Activated CD8-positive, alpha-beta memory T cell treated with anti-CD3 and anti-CD28 coated beads, Interleukin-2, amount 50 U/mL, for 48 hours (primary cell): ENCODE measurements at regions not wholly inside any gene's neighbourhood (a gene's known extent, or its start where the extent isn't known, plus 50 kb on each side); places are given as distances from the start of the nearest gene placed in this dataset.

Source experiments
- DNase-seq: peaks from one replicate; pipeline ENCODE4 v3.0.0-alpha.2; 2020

GRCh38 chr18:46414863-46415262, 242.2 kb downstream of the LOXHD1 start:
- no peak for DNase-seq

DNA sequence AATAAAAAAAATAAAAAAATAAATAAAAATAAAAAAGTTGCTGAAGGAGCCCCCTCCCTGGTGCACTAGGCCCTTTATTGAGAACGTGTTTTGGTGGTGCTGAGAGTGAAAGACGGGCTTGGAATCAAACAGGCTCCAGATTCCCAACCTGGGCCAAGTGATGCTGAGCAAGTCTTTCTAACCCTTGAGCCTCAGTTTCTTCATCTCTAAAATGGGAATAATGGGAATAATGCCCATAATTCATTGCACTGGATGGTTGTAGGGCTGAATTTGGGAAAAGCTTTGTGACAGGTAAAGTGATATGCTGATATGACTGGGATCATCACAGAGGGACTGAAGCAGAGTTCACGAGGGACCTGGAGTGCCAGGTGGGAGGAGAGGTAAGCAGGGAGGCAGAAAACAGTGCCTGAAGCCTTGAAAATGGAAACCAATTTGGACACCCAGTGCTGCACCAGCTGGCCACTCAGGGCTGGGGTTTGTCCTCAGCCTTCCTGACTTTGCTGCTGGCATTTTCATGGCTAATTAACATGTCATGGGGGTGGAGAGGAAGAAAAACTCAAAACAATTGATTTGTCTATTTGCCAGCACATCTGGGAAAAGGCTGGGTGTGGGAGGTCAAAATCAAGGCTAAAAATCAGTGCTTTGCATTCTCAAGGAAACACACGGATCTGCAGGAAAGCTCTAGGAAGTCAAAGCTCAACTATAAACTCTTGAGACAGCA, 241.3 kb downstream of the LOXHD1 start:
- DNase-seq: no peak

GRCh38 chr18:46416706-46417638, 240.0 kb downstream of the LOXHD1 start:
- DNase-seq: no peak

DNA sequence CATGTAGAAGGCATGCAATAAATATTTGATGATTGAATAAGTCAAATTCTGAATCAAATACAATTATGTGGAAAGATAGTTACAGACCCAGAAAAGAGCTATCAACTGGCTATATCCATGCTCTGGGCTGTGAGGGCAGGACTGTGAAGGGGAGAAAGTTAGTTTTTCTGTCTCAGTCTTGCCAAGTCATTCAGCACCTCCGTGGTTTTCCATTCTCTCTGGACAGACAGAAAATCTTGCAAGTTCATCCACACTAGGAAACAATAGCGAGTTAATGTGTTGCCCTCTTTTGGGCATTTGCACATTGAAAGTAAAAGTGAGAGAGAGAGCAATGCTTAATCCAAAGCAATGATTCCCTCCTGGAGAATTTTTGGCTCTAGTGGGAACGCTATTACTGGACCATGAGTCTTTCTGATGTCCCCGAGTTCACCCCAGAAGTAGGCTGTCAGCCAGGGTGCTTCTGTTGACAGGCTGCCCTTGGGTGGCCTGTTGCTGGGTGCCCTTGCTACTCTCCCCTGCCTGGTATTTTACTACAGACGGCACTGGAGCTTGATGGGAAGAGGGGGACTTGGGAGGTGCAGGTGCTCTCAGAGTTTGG, 238.3 kb downstream of the LOXHD1 start:
- no peak for DNase-seq

DNA sequence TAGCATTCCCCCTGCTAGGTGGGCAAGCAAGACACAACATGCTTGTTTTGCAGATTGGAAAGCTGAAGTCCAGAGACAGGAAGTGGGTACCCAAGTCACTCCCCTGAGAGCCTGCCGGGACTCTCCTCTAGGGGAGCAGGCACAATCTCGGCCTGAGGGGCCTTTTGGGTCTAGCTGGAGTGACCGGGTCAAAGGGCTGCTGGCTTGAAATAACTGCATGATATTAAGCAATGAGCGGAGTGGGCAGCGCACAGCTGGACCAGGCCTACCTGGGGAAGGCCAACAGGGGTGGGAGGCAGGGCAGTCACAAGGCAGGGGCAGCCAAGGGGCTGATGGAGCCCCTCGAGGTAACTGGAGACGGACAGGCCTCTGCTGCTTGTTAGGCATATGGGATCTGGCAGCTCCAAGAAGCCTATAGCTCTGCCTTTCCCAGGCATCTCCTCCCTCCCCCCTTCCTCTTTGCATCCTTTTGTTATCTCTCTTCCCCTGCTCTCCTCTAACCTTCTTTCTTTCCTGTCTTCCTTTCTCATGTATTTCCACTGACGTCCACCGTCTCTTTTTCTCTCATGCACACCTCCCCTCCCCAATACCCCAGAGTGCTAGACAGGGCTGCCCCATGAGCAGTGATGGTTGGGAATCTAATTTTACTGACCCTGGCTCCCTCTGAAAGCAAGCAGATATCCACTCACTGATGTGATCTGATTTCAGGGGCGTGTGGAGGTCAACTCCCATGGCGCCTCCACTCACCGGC, 237.5 kb downstream of the LOXHD1 start:
- DNase-seq: no peak

DNA sequence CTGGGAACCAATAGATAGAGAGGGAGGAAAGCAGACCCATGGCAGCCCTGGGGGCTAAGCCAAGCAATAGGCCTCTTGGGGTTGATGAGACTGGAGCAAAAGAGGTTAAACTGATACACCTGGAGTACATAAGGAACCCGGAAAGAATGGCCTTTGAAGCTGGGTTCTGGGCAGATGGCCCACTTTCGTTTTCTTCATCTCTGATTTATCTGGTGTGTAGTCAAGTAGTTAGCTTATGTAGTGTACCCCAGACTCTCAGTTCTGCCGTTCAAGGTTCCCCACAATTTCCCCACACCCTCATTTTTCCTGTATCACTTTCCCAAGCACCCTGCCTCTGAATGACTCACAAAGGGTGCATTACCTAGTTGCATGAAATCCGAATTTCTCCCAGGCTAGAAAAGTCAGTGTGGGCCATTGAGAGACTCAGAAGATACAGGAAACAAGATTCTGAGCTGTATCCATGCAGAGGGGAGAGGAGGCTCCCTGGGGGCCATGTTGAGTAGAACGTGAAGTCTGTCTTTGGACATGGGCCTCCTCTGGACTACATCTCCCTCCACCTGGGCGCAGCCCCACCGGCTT, 235.0 kb downstream of the LOXHD1 start:
- peak; percentile 36 for DNase-seq

DNA sequence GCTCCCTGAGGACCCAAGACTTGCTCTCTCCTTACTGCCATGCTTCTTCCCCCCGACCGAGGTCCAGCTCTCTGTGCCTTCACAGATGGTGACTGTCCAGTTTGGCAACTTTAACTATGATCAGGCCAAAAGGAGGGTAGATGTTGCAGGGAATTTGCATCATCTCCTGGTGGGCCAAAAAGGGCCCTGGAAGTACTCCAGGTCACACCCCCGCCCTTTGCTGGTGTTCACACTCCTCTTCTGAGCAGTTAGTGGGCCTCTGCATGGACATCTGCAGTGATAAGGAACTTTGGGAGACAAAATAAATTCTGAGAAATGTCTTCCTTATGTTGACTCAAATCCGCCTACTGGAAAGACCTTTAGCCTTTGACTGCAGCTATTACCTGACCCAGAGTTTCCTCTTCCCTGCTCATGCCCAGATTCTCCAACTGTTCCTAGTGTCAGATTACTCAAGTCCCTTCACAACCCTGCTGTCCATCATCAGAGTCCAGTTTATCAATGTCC, 234.4 kb downstream of the LOXHD1 start:
- peak; percentile 10 for DNase-seq

GRCh38 chr18:46423226-46423805, 233.7 kb downstream of the LOXHD1 start:
- DNase-seq: peak; percentile 20

- DNase-seq: no peak
Observed at GRCh38 chr18:46424898-46425297, 232.1 kb downstream of the LOXHD1 start.

DNA sequence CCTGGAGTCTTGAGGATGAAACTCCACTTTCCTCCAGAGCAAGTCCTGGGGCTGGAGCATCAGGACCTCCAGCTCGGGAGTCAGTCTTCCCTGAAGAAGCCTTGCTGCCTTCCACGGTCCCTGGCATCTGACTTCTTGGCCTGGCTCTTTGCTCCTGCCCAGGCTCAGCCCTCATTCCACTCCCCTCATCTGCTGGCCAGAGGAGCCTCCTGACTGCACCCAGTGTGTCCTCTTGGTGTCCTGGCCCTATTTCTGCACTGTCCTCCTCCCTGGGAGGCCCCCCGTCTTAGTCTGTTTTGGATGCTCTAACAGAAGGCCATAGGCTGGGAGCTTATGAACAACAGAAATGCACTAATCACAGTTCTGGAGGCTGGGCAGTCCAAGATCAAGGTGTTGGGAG, 231.5 kb downstream of the LOXHD1 start:
- no peak for DNase-seq

GRCh38 chr18:46426021-46426678, 230.9 kb downstream of the LOXHD1 start:
- peak; percentile 32 for DNase-seq

- DNase-seq: no peak
Observed at GRCh38 chr18:46426679-46427047, 230.4 kb downstream of the LOXHD1 start.
